GM21381 (cell line): ENCODE measurements at regions not wholly inside any gene's neighbourhood (a gene's known extent, or its start where the extent isn't known, plus 50 kb on each side); places are given as distances from the start of the nearest gene placed in this dataset.

Experiments used
- ATAC-seq: cut with Tn5 transposase; IDR thresholded peaks from one replicate; pipeline ENCODE4 v1.9.1; 2021; ENCODE audit warnings: mild to moderate bottlenecking, moderate library complexity; ENCODE audit not compliant: unreplicated experiment

DNA sequence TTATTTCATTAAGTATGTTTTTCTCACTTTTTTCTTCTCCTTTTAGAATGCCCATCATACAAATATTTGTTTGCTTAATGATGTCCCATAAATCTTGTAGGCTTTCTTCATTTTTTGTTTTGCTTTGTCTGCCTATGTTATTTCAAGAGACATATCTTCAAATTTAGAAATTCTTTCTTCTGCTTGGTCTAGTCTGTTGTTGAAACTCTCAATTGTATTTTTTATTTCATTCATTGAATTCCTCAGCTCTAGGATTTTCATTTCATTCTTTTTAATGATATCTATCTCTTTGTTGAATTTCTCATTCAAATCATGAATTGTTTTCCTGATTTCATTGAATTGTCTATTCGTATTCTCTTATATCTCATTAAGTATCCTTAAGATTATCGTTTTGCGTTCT lies 125.1 kb upstream of the VIPR2 start:
- ATAC-seq = no peak

GRCh38 chr7:159263430-159263829 lies 118.8 kb upstream of the VIPR2 start:
- ATAC-seq = no peak

- ATAC-seq = no peak
Measured at GRCh38 chr7:159253657-159254056, 109.0 kb upstream of the VIPR2 start.

DNA sequence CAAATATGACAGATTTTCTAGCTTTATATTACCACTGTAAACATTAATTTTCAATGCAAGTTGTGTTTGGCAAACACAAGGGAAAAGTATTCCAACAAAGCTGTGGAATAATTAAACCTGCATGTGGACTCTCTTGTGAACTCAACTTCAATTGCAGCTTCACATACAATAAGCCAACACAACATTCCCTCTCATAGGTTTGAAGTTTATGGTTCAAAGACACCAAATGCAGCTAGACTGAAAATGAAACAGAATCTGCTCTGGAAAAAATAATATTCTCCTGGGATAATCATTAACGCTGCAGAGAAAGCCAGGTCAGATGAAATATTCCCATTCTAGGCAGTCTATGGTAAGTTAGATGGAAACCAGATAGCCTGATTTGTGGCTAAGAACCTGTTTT lies 105.8 kb upstream of the VIPR2 start:
- no peak for ATAC-seq

DNA sequence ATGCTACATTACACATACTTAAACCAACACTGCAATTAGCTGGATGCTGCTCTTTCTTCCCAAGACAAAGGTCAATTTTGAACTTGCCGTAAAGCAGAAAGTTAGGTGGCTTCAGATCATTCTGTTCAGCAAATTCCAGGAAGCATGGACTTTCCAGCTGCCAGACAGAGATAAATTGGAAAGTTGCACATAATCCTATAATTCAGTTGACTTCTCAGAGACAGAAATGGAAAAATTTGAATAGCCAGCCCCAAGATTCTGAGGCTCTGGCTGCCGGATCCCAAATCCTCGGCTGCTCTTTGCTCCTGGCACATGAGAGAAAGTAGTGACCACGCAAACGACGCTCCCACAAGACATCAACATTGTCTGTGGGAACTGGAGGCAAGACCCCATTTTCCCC lies 105.0 kb upstream of the VIPR2 start:
- no peak for ATAC-seq

- no peak for ATAC-seq
Measured at GRCh38 chr7:159247910-159248309, 103.2 kb upstream of the VIPR2 start.

DNA sequence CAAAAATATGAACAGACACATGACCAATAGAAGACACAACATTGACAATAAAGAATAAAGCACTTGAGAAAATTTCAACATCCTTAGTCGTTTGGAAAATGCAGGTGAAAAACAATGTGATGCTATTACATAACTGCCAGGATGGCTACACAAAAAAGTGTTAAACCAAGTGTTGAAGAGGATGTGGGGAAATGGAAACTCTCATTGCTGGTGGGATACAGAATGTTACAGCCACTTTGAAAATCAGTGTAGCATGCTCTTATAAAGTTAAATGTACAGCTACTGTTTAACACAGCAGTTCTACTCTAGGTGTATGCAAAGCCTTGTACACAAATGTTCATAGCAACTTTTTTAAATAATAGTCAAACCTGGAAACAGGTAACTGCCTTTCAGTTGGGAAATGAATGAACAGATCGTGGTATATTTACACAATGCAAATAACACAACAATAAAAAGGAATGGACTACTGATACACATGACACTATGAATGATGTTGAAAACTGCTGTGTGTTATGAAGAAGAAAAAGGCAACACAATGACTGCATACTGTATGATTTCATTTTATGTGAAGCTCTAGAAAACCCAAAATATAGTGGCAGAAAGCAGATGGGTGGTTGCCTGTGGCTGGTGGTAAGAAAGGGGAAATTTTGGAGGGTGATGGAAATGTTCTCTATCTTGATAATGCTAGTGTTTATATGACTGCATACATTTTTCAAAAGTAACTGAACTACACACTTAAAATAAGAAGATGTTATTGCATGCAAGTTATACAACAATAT lies 102.2 kb upstream of the VIPR2 start:
- no peak for ATAC-seq

DNA sequence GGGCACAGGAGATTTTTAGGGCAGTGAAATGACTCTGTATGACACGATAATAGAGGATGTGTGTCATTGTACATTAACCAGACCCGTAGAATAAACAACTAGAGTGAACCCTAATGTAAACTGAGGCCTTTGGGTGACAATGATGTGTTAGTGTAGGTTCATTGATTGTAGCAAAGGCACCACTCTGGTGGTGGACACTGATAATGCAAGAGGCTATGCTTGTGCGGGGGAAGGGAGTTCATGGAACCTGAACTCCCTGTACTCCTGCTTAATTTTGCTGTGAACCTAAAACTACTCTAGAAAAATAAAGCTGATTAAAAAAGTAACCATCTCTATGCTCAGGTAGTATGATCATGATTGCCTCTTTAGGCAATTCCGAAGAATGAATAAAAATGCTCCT lies 96.3 kb upstream of the VIPR2 start:
- no peak for ATAC-seq

DNA sequence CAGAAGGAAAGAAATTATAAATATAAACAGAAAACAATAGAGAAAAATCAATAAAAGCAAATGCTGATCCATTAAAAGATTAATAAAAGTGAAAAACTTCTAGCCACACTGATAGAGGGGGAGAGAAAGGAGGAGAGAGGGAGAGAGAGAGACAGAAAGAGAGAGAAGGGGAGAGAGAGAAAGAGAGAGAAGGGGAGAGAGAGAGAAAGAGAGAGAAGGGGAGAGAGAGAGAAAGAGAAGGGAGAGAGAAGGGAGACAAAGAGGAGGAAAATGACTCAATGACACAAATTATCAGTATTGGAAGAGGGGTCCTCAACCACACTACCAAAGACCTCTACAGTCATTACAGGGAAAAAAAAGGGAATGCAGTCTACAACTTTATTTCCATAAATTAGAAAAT lies 94.4 kb upstream of the VIPR2 start:
- no peak for ATAC-seq

- no peak for ATAC-seq
Measured at GRCh38 chr7:159238541-159238940, 93.9 kb upstream of the VIPR2 start.

DNA sequence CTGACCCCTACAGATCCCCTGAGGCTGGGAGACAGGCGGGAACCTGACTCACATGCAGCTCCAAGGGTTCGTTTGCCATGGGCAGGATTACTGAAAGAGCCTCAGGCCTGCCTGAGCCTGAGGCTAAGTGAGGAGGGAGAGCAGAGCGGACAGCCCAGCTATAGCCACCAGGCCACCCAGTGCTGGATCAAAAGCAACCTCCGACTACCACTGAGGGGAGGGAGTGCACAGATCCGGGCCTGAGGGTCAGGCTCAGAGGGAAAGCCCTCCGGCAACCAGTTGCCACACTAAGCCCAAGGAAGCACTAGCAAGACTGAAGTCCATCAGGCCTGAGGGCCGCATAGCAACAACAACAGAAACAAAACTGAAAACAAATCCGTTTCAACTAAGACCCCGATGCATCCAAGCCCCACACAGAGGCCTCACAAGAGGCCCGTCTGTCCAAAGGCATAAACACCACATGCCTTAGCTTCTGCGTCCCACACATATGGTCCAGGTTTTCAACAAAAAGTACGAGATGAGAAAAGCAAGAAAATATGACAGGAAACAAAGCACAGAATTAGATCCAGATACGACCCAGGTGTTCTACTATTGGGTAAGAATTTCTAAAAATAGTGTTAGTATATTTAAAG lies 92.5 kb upstream of the VIPR2 start:
- ATAC-seq = no peak

- ATAC-seq = no peak
Measured at GRCh38 chr7:159231017-159231416, 86.3 kb upstream of the VIPR2 start.

DNA sequence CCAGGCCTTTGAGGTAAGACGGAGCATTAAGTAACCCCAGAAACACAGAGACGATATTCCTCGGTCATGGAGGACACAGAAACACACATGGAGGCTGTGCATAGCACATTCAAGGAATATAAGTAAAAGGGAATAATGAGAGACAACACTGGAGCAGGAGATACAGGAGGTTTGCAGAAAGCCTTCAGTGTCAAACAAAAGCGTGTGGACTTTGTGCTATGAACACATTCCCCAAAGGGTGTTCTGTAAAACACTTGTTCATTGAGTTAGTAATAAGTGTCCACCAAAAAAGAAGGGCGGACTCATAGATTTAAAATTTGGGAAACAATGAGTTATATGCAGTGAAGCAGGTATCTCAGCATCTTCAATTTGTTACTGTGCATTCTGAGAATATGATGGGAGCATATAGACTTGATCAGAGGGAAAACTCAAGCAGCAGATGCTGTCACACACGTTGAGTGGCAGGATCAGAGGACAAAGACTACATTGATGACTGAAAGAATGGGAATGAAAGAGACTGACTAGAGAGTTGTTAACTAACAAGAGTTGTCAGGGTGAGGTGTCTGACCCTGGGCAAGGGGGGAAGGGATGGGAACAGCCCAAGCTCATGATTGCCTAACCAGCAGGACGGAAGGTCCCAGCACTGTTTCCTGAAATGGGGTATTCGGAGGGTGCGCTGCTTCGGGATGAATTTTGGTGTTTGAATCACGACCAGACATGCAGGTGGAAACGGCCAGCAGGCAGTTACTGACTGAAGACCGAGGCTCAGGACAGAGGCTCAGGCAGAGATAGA lies 85.2 kb upstream of the VIPR2 start:
- no peak for ATAC-seq

- ATAC-seq = no peak
Measured at GRCh38 chr7:159227433-159227832, 82.8 kb upstream of the VIPR2 start.

DNA sequence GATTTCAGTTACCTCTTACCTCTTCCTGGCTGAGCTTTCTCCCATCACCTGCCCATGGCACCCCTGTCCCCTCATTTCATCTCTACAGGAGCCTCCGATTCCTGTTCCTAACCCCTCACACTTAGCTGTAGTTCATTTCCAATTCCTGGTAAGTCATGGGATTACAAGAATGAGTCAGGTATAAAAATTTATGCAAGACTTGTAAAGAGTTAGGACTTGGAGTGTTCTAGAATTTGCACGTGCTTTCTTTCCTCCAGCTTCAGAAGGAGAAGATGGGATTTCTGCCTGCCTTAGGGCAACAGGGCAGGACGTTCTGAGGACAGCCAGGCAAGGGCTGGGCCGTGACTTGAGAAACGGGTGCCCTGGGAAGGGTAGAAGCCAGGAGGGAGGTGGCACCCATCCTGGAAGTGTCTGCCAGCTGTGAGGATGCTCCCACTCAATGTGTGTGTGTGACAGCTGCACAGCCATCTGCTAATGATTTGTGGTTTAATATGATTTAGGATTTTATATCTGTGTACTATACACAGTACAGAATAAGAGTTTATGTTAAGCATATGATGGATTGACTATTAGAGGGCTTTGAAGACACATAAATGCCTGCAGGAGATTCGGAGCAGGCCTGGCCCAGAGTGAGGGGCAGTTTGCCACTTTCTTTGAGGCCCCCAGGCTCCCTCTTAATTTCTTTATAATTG lies 81.5 kb upstream of the VIPR2 start:
- no peak for ATAC-seq

- ATAC-seq = no peak
Measured at GRCh38 chr7:159218607-159219006, 73.9 kb upstream of the VIPR2 start.

DNA sequence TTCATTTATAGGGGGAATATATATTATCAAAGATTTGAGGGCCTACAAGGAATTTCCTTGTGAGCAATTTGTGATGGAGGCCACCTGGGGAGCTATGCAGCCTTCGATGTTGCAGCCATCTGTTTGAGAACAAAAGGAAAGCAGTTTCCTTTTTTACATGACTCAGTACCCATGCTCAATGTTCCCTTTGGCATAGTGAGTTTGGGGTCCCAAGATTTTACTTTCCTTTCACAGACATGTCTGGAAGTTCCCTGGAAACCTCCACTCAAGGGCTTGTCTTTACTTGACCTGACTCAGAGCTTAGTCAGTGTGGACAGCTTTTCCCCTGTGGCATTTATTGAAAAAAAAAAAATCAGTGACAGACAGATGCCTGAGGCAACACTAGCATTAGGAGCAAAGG lies 73.5 kb upstream of the VIPR2 start:
- ATAC-seq = no peak

GRCh38 chr7:159215076-159215475 lies 70.4 kb upstream of the VIPR2 start:
- no peak for ATAC-seq

- no peak for ATAC-seq
Measured at GRCh38 chr7:159213253-159213652, 68.6 kb upstream of the VIPR2 start.

DNA sequence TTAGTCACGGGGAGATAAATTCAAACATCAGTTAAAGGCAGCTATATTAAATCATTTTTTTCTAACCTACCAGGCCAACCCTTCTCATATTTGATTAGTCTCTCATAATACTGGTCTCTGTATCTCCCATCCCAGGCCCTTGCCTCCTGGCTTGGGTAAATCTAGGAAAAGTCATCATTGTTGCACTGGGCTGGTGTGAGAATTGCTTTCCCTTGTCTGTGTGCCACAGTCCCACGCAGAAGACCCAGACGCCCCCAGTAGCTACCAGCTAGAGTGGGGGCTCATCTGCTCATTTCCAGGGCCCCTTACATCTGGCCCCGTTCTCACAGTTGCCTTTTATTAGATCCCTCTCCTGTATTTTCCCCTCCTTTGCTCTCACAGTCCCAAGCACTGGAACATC lies 67.6 kb upstream of the VIPR2 start:
- no peak for ATAC-seq

GRCh38 chr7:159211540-159212182 lies 67.0 kb upstream of the VIPR2 start:
- ATAC-seq = no peak
